GM18868 (cell line): ENCODE measurements at regions not wholly inside any gene's neighbourhood (a gene's known extent, or its start where the extent isn't known, plus 50 kb on each side); places are given as distances from the start of the nearest gene placed in this dataset.

Experiments used
- ATAC-seq: cut with Tn5 transposase; IDR thresholded peaks from one replicate; pipeline ENCODE4 v1.9.1; 2021; ENCODE audit warnings: mild to moderate bottlenecking, moderate library complexity; ENCODE audit not compliant: unreplicated experiment

GRCh38 chr18:28826107-28826506, 649.2 kb upstream of the CDH2 start:
- no peak for ATAC-seq

GRCh38 chr18:28824183-28824574, 647.2 kb upstream of the CDH2 start:
- no peak for ATAC-seq

GRCh38 chr18:28823506-28824182, 646.7 kb upstream of the CDH2 start:
- no peak for ATAC-seq

- no peak for ATAC-seq
These were observed 643.4 kb upstream of the CDH2 start for GRCh38 chr18:28820353-28820752.

- ATAC-seq: no peak
These were observed 639.2 kb upstream of the CDH2 start for GRCh38 chr18:28816155-28816554.

- ATAC-seq: no peak
These were observed 637.4 kb upstream of the CDH2 start for GRCh38 chr18:28814365-28814764.

GRCh38 chr18:28808373-28808772, 631.4 kb upstream of the CDH2 start:
- no peak for ATAC-seq

- no peak for ATAC-seq
These were observed 628.6 kb upstream of the CDH2 start for GRCh38 chr18:28805491-28805890.

GRCh38 chr18:28804512-28805202, 627.7 kb upstream of the CDH2 start:
- no peak for ATAC-seq

GRCh38 chr18:28802546-28802945, 625.6 kb upstream of the CDH2 start:
- no peak for ATAC-seq

GRCh38 chr18:28801876-28802275, 624.9 kb upstream of the CDH2 start:
- no peak for ATAC-seq

GRCh38 chr18:28794459-28795245, 617.7 kb upstream of the CDH2 start:
- no peak for ATAC-seq

GRCh38 chr18:28793901-28794300, 617.0 kb upstream of the CDH2 start:
- no peak for ATAC-seq

- no peak for ATAC-seq
These were observed 615.6 kb upstream of the CDH2 start for GRCh38 chr18:28792404-28793086.

GRCh38 chr18:28791101-28791500, 614.2 kb upstream of the CDH2 start:
- ATAC-seq: no peak

- no peak for ATAC-seq
These were observed 612.6 kb upstream of the CDH2 start for GRCh38 chr18:28789502-28789901.

- ATAC-seq: no peak
These were observed 610.0 kb upstream of the CDH2 start for GRCh38 chr18:28786926-28787325.

- no peak for ATAC-seq
These were observed 604.9 kb upstream of the CDH2 start for GRCh38 chr18:28781616-28782362.

GRCh38 chr18:28778706-28779105, 601.8 kb upstream of the CDH2 start:
- ATAC-seq: no peak

GRCh38 chr18:28777756-28778155, 600.8 kb upstream of the CDH2 start:
- ATAC-seq: no peak

- no peak for ATAC-seq
These were observed 594.9 kb upstream of the CDH2 start for GRCh38 chr18:28771849-28772248.
